Tibial artery (tissue), 4 donors: ENCODE measurements at regions not wholly inside any gene's neighbourhood (a gene's known extent, or its start where the extent isn't known, plus 50 kb on each side); places are given as distances from the start of the nearest gene placed in this dataset.

Experiments
- DNase-seq, 2 donors: peaks; one replicate each; pipeline ENCODE4 v3.0.0-alpha.2; 2019
- H3K27ac ChIP-seq, 2 donors: fragments of 200-600 bp; sonication (generic) in 1 of 2; 1 replicate in 1 of 2; 2 replicates in 1 of 2; pipeline ENCODE4 v1.5.1; 2018 to 2019; ENCODE audit warnings: mild to moderate bottlenecking in 1 of 2
- H3K27me3 ChIP-seq, 2 donors: fragments of 200-600 bp; sonication (generic) in 1 of 2; one replicate each; pipeline versions ENCODE4 v1.5.1 to v1.6.0; 2016 to 2019
- H3K36me3 ChIP-seq, 3 donors: fragments of 200-600 bp; sonication (generic) in 2 of 3; one replicate each; pipeline ENCODE4 v1.5.1; 2016 to 2019; ENCODE audit warnings: mild to moderate bottlenecking in 2 of 3
- H3K4me1 ChIP-seq, 4 donors: fragments of 200-600 bp; sonication (generic) in 2 of 4; 1 replicate in 3 of 4; 2 replicates in 1 of 4; pipeline ENCODE4 v1.5.1; 2016 to 2019
- H3K4me3 ChIP-seq, 2 donors: fragments of 200-600 bp; sonication (generic) in 1 of 2; 1 replicate in 1 of 2; 2 replicates in 1 of 2; pipeline ENCODE4 v1.5.1; 2018 to 2019; ENCODE audit warnings: mild to moderate bottlenecking in 2 of 2
- H3K9me3 ChIP-seq, 3 donors: fragments of 200-600 bp; sonication (generic) in 1 of 3; one replicate each; pipeline ENCODE4 v1.5.1; 2016 to 2019
- CTCF ChIP-seq, 2 experiments: fragments of 200-600 bp in 1 of 2; fragments of 450-650 bp in 1 of 2; IDR thresholded peaks; one replicate each; pipeline ENCODE4 v1.5.1; 2017 to 2019; ENCODE audit warnings: antibody characterized with exemption in 2 of 2, mild to moderate bottlenecking in 1 of 2, moderate library complexity in 1 of 2
- intact Hi-C: fragments of 100-400 bp; cut with DNase I; formaldehyde crosslinking; loops from one replicate; pipeline ENCODE4 v1.15.0; 2023; ENCODE audit warnings: low total_unique reads

DNA sequence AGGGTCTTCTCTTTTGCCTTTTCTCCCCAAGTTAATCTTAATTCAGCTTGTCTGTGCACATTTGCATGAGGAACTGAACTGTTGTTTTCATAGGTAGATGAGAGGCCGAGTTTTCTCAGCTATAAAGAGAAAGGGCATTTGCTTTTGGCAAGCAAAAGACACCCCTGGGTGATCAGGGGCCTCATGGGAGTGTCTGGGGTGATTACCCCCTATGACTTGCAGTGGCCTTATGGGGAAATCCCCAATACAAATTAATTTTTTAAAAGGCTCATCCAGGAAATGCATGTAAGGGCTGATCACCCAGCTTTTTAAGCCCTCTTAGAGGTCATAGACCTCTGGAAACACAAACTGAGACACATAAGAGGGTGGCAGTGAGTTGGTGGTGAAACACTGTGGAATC lies 56.4 kb upstream of the HMX1 start:
- intact Hi-C loops: no loop called here
- no peak for TF ChIP-seq CTCF (IDR thresholded peaks at IDR 0.05)
- no peak overlapping the region for H3K27ac ChIP-seq
- H3K27me3 ChIP-seq: peaks cover 0 to 2% of the 10 kb centered on the region in 2 donors
- DNase-seq: no peak
- H3K4me1 ChIP-seq: no peaks in the 10 kb centered on the region
- no peak overlapping the region for H3K4me3 ChIP-seq
- peaks cover 0 to 6% (median 5%) of the 10 kb centered on the region in 3 donors for H3K9me3 ChIP-seq
- H3K36me3 ChIP-seq: no peaks in the 10 kb centered on the region

DNA sequence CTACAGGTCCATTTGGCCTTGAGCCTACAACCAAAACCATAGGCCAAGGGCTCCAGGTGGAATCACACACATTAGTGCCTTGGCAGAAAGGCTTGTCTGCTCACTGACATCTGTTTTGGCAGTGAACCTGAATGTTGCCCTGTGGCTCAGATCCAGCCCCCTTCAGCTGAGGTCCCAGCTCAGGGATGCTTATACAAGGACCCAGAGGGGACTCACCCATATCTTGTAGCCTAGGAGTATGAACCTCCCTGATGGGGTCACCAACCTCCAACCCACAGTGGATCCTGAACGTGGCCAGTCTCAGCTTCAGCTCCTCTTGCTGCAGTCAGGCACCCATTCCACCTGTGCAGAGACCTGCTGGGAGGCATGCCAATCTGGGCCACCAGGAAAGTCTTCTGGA lies 50.8 kb upstream of the HMX1 start:
- intact Hi-C loops: no loop called here
- no peak for DNase-seq
- H3K4me3 ChIP-seq: no peak overlapping the region
- no peak overlapping the region for H3K27ac ChIP-seq
- TF ChIP-seq CTCF (IDR thresholded peaks at IDR 0.05): no peak
- peaks cover 0 to 39% of the 10 kb centered on the region in 2 donors for H3K27me3 ChIP-seq
- H3K9me3 ChIP-seq: peaks cover 0 to 13% (median 12%) of the 10 kb centered on the region in 3 donors
- no peaks in the 10 kb centered on the region for H3K4me1 ChIP-seq
- H3K36me3 ChIP-seq: no peaks in the 10 kb centered on the region

- intact Hi-C loops: no loop called here
- H3K9me3 ChIP-seq: peaks cover 0 to 13% (median 12%) of the 10 kb centered on the region in 3 donors
- no peaks in the 10 kb centered on the region for H3K4me1 ChIP-seq
- H3K4me3 ChIP-seq: no peak overlapping the region
- no peaks in the 10 kb centered on the region for H3K36me3 ChIP-seq
- TF ChIP-seq CTCF (IDR thresholded peaks at IDR 0.05): no peak
- no peak overlapping the region for H3K27ac ChIP-seq
- H3K27me3 ChIP-seq: peaks cover 0 to 49% of the 10 kb centered on the region in 2 donors
- DNase-seq: peak in 1 of 2 donors; percentile 28
Measured at GRCh38 chr4:8921465-8921864, 49.8 kb upstream of the HMX1 start.
